Glutamatergic neuron (in vitro differentiated cells): ENCODE measurements at regions not wholly inside any gene's neighbourhood (a gene's known extent, or its start where the extent isn't known, plus 50 kb on each side); places are given as distances from the start of the nearest gene placed in this dataset.
A peak's percentile ranks its signal among the peaks of the same experiment; 100 is the strongest.

Source experiments
- DNase-seq: peaks from one replicate; pipeline ENCODE4 v3.0.0; 2022
- H3K27ac Mint-ChIP-seq: one replicate; pipeline ENCODE4 v1.8.0; 2020; ENCODE audit warnings: mild to moderate bottlenecking, mixed read lengths, inconsistent platforms; ENCODE audit not compliant: unreplicated experiment
- H3K27me3 Mint-ChIP-seq: one replicate; pipeline ENCODE4 v1.8.0; 2020; ENCODE audit warnings: mild to moderate bottlenecking, moderate library complexity, mixed read lengths, inconsistent platforms; ENCODE audit not compliant: unreplicated experiment
- H3K36me3 Mint-ChIP-seq: one replicate; pipeline ENCODE4 v1.8.0; 2020; ENCODE audit warnings: mild to moderate bottlenecking, mixed read lengths, inconsistent platforms; ENCODE audit not compliant: unreplicated experiment
- H3K4me1 Mint-ChIP-seq: one replicate; pipeline ENCODE4 v1.8.0; 2020; ENCODE audit warnings: mild to moderate bottlenecking, low read depth, mixed read lengths, inconsistent platforms; ENCODE audit not compliant: unreplicated experiment
- H3K4me3 Mint-ChIP-seq: one replicate; pipeline ENCODE4 v1.8.0; 2020; ENCODE audit warnings: mild to moderate bottlenecking, mixed read lengths, inconsistent platforms; ENCODE audit not compliant: unreplicated experiment
- H3K9me3 Mint-ChIP-seq: one replicate; pipeline ENCODE4 v1.8.0; 2020; ENCODE audit warnings: mild to moderate bottlenecking, moderate library complexity, mixed read lengths, inconsistent platforms; ENCODE audit not compliant: unreplicated experiment
- TF ChIP-seq, protein P1 (sequence below): fragments of 200-600 bp; sonication (generic); IDR thresholded peaks from one replicate; pipeline ENCODE4 v1.5.0; 2021; ENCODE audit not compliant: partially characterized antibody, unreplicated experiment

DNA sequence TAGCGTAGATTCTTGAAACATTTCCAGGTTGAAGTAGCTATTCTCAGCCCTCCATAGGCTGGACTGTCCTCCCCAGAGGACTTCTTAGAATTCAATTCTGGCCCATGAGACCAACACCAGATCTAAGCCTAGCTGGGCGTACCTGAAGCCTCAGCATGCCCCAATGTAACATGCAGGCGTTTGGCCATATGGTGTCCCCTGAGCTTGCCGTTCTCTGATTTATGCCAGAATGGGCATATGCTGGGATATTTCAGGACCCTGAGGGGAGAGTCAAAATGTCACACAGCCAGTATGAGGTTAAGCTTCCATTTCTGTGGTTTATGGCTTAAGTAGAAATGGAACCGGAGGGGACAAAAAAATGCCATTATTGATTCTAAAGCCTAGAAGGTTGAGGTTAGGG, 317.7 kb upstream of the OBI1 start:
- Mint-ChIP-seq H3K4me1 (peaks cover 47% of the 10 kb centered on the region), H3K36me3 (no peaks in the 10 kb centered on the region), H3K9me3 (peaks cover 12% of the 10 kb centered on the region), H3K27ac (peak overlapping the region; percentile 91), H3K27me3 (peaks cover 8% of the 10 kb centered on the region), H3K4me3 (peak overlapping the region; percentile 50)
- DNase-seq = peak; percentile 49
- TF ChIP-seq, protein P1, sequence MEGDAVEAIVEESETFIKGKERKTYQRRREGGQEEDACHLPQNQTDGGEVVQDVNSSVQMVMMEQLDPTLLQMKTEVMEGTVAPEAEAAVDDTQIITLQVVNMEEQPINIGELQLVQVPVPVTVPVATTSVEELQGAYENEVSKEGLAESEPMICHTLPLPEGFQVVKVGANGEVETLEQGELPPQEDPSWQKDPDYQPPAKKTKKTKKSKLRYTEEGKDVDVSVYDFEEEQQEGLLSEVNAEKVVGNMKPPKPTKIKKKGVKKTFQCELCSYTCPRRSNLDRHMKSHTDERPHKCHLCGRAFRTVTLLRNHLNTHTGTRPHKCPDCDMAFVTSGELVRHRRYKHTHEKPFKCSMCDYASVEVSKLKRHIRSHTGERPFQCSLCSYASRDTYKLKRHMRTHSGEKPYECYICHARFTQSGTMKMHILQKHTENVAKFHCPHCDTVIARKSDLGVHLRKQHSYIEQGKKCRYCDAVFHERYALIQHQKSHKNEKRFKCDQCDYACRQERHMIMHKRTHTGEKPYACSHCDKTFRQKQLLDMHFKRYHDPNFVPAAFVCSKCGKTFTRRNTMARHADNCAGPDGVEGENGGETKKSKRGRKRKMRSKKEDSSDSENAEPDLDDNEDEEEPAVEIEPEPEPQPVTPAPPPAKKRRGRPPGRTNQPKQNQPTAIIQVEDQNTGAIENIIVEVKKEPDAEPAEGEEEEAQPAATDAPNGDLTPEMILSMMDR = no peak

DNA sequence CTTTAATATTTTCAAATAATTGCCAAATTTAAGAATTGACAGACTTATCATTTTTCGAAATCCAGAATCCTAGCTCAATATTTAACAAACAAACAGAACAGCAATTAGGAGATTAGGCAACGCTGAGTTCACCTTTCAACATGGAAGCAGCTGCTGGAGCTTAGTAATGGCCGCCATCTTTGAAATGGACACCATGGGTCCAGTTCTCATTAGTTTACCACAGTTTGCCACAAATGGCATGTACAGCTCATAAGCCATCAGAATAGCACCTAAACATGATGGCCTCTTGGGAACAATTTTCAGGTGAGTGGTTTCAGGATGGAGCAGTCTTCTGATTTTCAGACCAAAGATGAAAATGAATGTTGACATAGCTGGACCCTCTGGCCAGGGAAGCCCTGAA, 313.6 kb upstream of the OBI1 start:
- Mint-ChIP-seq H3K4me1 (peaks cover 31% of the 10 kb centered on the region), H3K27me3 (peaks cover 8% of the 10 kb centered on the region), H3K27ac (no peak overlapping the region), H3K9me3 (peaks cover 9% of the 10 kb centered on the region), H3K4me3 (no peak overlapping the region), H3K36me3 (no peaks in the 10 kb centered on the region)
- TF ChIP-seq, protein P1 = no peak
- DNase-seq = no peak

DNA sequence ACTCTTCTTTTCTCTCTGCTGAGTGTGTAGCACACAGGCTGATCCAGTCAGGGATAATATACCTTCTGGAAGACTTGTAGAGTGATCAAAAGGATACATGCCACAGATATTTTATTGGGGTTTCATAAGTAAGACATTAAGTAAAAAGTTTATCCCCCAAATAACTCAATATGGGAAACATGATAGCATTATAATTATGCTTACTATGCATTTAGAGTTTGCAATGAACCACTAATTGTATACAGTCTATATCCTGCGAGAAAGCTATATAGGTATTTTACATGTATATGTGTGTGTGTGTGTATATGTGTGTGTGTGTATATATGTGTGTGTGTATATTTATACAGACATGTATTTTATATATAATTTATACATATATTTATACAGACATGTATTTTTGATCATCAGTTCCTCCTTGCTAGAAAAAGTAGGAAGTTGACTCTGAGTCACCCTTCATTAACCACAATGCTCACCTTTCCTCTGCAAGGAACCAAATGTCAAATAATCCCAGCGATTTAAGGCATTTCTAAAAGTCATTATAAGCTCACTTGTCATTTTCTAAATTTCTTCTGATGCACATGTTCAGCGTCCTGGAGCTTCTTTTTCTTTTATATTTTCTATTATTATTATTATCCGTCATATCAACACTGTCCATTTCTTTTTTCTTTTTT, 312.5 kb upstream of the OBI1 start:
- H3K27ac Mint-ChIP-seq = no peak overlapping the region
- no peak for DNase-seq
- peaks cover 2% of the 10 kb centered on the region for H3K9me3 Mint-ChIP-seq
- no peak overlapping the region for H3K4me3 Mint-ChIP-seq
- peaks cover 23% of the 10 kb centered on the region for H3K4me1 Mint-ChIP-seq
- H3K36me3 Mint-ChIP-seq = no peaks in the 10 kb centered on the region
- peaks cover 1% of the 10 kb centered on the region for H3K27me3 Mint-ChIP-seq
- TF ChIP-seq, protein P1 = no peak

DNA sequence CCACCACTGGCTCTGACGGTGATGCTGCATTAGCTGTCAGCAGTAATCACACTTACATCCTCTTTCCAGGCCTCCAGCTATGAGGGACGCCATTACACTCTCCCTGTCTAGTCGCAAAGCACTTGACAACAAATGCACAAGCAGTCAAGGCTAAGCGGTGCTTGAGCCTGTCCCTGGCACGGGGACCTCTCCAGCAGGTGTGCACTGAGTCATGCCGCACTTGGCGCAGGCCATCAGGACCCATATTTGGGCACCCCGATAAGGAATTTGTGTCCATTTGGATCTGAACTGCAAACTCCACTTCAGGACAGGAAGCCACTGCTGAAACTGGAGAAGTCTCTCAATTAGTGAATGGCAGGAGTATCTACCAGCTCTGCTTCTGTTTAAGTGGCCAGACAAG, 301.9 kb upstream of the OBI1 start:
- Mint-ChIP-seq H3K4me3 (no peak overlapping the region), H3K9me3 (peaks cover 5% of the 10 kb centered on the region), H3K27ac (no peak overlapping the region), H3K4me1 (peaks cover 16% of the 10 kb centered on the region), H3K36me3 (no peaks in the 10 kb centered on the region), H3K27me3 (peaks cover 1% of the 10 kb centered on the region)
- DNase-seq = no peak
- TF ChIP-seq, protein P1 = no peak

DNA sequence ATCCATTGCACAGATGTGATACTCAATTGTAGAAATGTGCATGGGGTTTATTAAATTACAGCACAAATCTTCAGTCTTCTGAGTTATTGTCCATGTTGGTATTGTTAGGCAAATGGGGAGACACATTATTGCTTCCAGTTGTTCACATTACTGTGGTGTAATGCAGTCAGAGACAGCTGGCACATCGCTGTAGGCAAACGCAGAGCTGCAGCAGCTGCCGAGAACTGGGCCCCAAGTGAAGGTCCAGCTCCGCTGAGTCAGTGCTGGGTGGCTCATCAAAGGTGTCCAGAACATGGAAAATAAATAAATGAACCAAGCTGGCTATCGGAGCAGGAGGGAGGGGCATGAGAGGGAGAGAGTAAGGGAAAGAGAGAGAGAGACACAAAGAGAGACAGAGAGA, 299.1 kb upstream of the OBI1 start:
- Mint-ChIP-seq H3K27ac (peak overlapping the region; percentile 44), H3K36me3 (no peaks in the 10 kb centered on the region)

More for the DNA sequence above, 299.1 kb upstream of the OBI1 start:
- Mint-ChIP-seq H3K27me3 (peaks cover 1% of the 10 kb centered on the region), H3K4me1 (peaks cover 16% of the 10 kb centered on the region), H3K9me3 (peaks cover 5% of the 10 kb centered on the region), H3K4me3 (no peak overlapping the region)
- DNase-seq = no peak
- TF ChIP-seq, protein P1 = no peak
